Panc1 (cell line): ENCODE measurements at regions not wholly inside any gene's neighbourhood (a gene's known extent, or its start where the extent isn't known, plus 50 kb on each side); places are given as distances from the start of the nearest gene placed in this dataset.

Source experiments
- ATAC-seq: fragments of 200-7000 bp; cut with Tn5 transposase; 2 replicates; pipeline ENCODE4 v1.9.1; 2020; ENCODE audit warnings: mild to moderate bottlenecking, moderate library complexity
- BruUV-seq: library from RNA; stranded (reverse); fragments of 400-500 nt; replicated peaks from 2 replicates; lab custom pipeline; 2021; lab: Mats Ljungman, UMichigan
- CTCF ChIA-PET: fragments of 300-600 bp; sonication (Branson Sonifier 250); formaldehyde crosslinking; loops from one replicate; lab custom pipeline; 2022; ENCODE audit warnings: antibody characterized with exemption; lab: Charles Lee
- POLR2A ChIA-PET: fragments of 300-600 bp; sonication (Branson Sonifier 250); formaldehyde crosslinking; loops from one replicate; lab custom pipeline; 2022; ENCODE audit warnings: antibody characterized with exemption; lab: Charles Lee
- DNase-seq: peaks from one replicate; pipeline ENCODE4 v3.0.0-alpha.2; 2010; ENCODE audit warnings: low read depth, low spot score
- H3K27ac ChIP-seq: 2 replicates; pipeline ENCODE4 v1.5.1; 2011; ENCODE audit warnings: mild to moderate bottlenecking, low read length, inconsistent platforms
- H3K27me3 ChIP-seq: fragments of 200-500 bp; sonication (Bioruptor generic); 2 replicates; pipeline ENCODE4 v1.6.0; 2014; ENCODE audit warnings: low read length, inconsistent platforms; ENCODE audit not compliant: control insufficient read depth, insufficient read depth
- H3K36me3 ChIP-seq: fragments of 200-500 bp; sonication (Bioruptor generic); 2 replicates; pipeline ENCODE4 v1.5.1; 2014; ENCODE audit warnings: inconsistent platforms, mild to moderate bottlenecking, low read length, moderate library complexity; ENCODE audit not compliant: control insufficient read depth, insufficient read depth
- H3K4me1 ChIP-seq: 2 replicates; pipeline ENCODE4 v1.5.1; 2011; ENCODE audit warnings: inconsistent platforms, mild to moderate bottlenecking, low read length, moderate library complexity; ENCODE audit not compliant: control insufficient read depth, insufficient read depth
- H3K4me3 ChIP-seq, 2 experiments: 2 replicates each; pipeline ENCODE4 v1.5.1; 2011 to 2012; ENCODE audit warnings: low read depth in 2 of 2, low read length in 2 of 2, mild to moderate bottlenecking in 2 of 2, inconsistent platforms in 1 of 2, moderate library complexity in 1 of 2
- H3K9me3 ChIP-seq: fragments of 200-500 bp; sonication (Bioruptor generic); 2 replicates; pipeline ENCODE4 v1.5.1; 2014; ENCODE audit warnings: low read depth, mild to moderate bottlenecking, inconsistent platforms, low read length, moderate library complexity; ENCODE audit not compliant: control insufficient read depth, insufficient read depth
- POLR2AphosphoS5 ChIP-seq: IDR thresholded peaks from 2 replicates; pipeline ENCODE4 v1.6.1; 2012; ENCODE audit warnings: mild to moderate bottlenecking, low read depth, low read length, moderate library complexity
- SIN3A ChIP-seq: IDR thresholded peaks from 2 replicates; pipeline ENCODE4 v1.6.1; 2012; ENCODE audit warnings: low read depth, mild to moderate bottlenecking, low read length, moderate library complexity, borderline replicate concordance; ENCODE audit not compliant: insufficient read depth
- TCF7L2 ChIP-seq: IDR thresholded peaks from 2 replicates; pipeline ENCODE4 v1.6.1; 2011; ENCODE audit warnings: mild to moderate bottlenecking, low read depth, low read length, inconsistent platforms
- in situ Hi-C: cut with HindIII; loops from 2 replicates; pipeline ENCODE4 v1.10.0; 2016; ENCODE audit warnings: low sequenced_read_pairs, low pct_unique_long_range_greater_than_20kb
- intact Hi-C: fragments of 100-400 bp; cut with micrococcal nuclease; formaldehyde crosslinking; loops from one replicate; pipeline ENCODE4 v1.10.0; 2022; ENCODE audit not compliant: unreplicated experiment
- TF ChIP-seq, protein P1 (sequence below), 2 experiments: IDR thresholded peaks; 2 replicates each; pipeline ENCODE4 v1.6.1; 2011 to 2012; ENCODE audit warnings: low read depth in 2 of 2, control low read depth in 1 of 2, low read length in 1 of 2, mild to moderate bottlenecking in 1 of 2, moderate library complexity in 1 of 2; ENCODE audit not compliant: insufficient read depth in 1 of 2
- TF ChIP-seq, protein P2 (sequence below): fragments of 450-650 bp; IDR thresholded peaks from 2 replicates; pipeline ENCODE4 v1.5.1; 2017; ENCODE audit warnings: mild to moderate bottlenecking

DNA sequence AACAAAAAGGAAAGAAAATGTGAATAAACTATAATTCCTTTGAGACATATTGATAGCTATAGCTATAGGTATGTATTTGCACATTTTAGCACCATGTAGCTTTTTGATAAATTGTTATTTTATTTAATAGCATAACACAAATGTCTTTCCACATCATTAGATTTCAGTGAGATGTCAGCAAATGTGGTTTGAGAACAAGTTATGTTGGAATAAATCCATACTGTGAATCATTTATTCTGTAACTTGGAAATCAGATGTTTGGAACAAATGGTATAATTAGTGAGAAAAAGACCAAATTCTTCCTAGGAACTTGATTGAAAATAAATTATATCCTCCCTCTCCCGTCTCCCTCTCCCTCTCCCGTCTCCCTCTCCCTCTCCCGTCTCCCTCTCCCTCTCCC, 62.8 kb downstream of the NABP1 start:
- H3K36me3 ChIP-seq: no peaks in the 10 kb centered on the region
- no TSS peak for BruUV-seq
- CTCF ChIA-PET: no interaction called here
- H3K27ac ChIP-seq: no peak overlapping the region
- TF ChIP-seq, protein P1, sequence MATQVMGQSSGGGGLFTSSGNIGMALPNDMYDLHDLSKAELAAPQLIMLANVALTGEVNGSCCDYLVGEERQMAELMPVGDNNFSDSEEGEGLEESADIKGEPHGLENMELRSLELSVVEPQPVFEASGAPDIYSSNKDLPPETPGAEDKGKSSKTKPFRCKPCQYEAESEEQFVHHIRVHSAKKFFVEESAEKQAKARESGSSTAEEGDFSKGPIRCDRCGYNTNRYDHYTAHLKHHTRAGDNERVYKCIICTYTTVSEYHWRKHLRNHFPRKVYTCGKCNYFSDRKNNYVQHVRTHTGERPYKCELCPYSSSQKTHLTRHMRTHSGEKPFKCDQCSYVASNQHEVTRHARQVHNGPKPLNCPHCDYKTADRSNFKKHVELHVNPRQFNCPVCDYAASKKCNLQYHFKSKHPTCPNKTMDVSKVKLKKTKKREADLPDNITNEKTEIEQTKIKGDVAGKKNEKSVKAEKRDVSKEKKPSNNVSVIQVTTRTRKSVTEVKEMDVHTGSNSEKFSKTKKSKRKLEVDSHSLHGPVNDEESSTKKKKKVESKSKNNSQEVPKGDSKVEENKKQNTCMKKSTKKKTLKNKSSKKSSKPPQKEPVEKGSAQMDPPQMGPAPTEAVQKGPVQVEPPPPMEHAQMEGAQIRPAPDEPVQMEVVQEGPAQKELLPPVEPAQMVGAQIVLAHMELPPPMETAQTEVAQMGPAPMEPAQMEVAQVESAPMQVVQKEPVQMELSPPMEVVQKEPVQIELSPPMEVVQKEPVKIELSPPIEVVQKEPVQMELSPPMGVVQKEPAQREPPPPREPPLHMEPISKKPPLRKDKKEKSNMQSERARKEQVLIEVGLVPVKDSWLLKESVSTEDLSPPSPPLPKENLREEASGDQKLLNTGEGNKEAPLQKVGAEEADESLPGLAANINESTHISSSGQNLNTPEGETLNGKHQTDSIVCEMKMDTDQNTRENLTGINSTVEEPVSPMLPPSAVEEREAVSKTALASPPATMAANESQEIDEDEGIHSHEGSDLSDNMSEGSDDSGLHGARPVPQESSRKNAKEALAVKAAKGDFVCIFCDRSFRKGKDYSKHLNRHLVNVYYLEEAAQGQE (IDR thresholded peaks at IDR 0.05; ENCODE audit: insufficient read depth in 1 of 2, low read depth in 2 of 2, low read length in 1 of 2): no peak
- TF ChIP-seq SIN3A: no peak
- no peak for TF ChIP-seq TCF7L2
- no peak for TF ChIP-seq POLR2AphosphoS5
- TF ChIP-seq, protein P2, sequence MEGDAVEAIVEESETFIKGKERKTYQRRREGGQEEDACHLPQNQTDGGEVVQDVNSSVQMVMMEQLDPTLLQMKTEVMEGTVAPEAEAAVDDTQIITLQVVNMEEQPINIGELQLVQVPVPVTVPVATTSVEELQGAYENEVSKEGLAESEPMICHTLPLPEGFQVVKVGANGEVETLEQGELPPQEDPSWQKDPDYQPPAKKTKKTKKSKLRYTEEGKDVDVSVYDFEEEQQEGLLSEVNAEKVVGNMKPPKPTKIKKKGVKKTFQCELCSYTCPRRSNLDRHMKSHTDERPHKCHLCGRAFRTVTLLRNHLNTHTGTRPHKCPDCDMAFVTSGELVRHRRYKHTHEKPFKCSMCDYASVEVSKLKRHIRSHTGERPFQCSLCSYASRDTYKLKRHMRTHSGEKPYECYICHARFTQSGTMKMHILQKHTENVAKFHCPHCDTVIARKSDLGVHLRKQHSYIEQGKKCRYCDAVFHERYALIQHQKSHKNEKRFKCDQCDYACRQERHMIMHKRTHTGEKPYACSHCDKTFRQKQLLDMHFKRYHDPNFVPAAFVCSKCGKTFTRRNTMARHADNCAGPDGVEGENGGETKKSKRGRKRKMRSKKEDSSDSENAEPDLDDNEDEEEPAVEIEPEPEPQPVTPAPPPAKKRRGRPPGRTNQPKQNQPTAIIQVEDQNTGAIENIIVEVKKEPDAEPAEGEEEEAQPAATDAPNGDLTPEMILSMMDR: no peak
- H3K4me1 ChIP-seq: no peaks in the 10 kb centered on the region
- ATAC-seq (no peak), DNase-seq (no peak)
- intact Hi-C loops (no loop called here), in situ Hi-C loops (no loop called here)
- H3K9me3 ChIP-seq: no peaks in the 10 kb centered on the region
- no peak overlapping the region for H3K4me3 ChIP-seq
- POLR2A ChIA-PET: no interaction called here
- no peaks in the 10 kb centered on the region; the same call in 1 of the 2 replicates for H3K27me3 ChIP-seq

DNA sequence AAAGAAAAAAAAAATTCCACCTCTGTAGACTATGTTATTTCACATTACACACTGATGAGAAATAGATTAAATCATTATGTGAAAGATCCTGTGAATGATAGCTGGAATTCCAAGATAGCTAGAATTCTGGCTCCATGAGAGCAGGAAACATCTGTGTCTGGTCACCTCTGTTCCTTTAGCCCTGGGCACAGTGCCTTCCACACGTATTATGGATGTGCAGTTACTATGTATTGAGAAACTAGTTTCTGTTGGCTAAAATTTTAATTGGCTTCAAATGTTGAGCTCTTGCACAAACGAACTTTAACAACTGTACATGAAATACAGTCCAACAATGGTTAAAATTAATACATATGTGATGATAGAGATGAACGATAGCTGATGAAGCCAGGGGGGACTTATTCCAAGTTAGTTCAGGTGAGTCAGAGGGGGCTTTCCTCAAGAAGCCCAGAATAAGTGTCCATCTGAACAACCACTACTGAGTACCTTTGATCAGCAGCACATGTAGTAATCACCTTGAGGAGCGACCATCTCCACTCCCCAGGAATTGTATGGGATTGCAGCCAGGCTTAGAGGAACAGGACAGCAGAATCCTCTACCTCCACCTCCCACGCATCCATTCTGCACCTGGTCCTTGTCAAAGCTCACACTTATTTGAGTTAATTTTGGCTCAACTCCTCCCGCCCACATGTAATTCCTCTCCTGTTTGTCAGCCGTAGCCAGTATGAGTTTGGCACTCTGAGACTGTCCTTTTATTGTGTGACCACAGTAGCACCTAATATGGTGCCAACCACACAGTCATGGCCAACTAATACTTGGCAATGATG, 68.6 kb downstream of the NABP1 start:
- ATAC-seq (no peak), DNase-seq (no peak)
- in situ Hi-C loops (no loop called here), intact Hi-C loops (no loop called here)
- Histone ChIP-seq H3K9me3 (no peaks in the 10 kb centered on the region), H3K4me3 (no peak overlapping the region), H3K4me1 (no peaks in the 10 kb centered on the region), H3K27ac (no peak overlapping the region), H3K27me3 (no peaks in the 10 kb centered on the region; the same call in 1 of the 2 replicates), H3K36me3 (no peaks in the 10 kb centered on the region)
- BruUV-seq: no TSS peak
- CTCF ChIA-PET: no interaction called here
- TF ChIP-seq SIN3A: no peak
- TF ChIP-seq, protein P1 (IDR thresholded peaks at IDR 0.05; ENCODE audit: insufficient read depth in 1 of 2, low read depth in 2 of 2, low read length in 1 of 2): no peak
- TF ChIP-seq, protein P2: no peak
- TF ChIP-seq POLR2AphosphoS5: no peak
- no peak for TF ChIP-seq TCF7L2
- POLR2A ChIA-PET: no interaction called here
